HG03354 (cell line): ENCODE measurements at regions not wholly inside any gene's neighbourhood (a gene's known extent, or its start where the extent isn't known, plus 50 kb on each side); places are given as distances from the start of the nearest gene placed in this dataset.
"Not testable (repeated sequence)": the region's sequence is repeated elsewhere in the genome, so short reads cannot be mapped to it uniquely, and the experiment has no call there.

Experiments used
- ATAC-seq: cut with Tn5 transposase; IDR thresholded peaks from one replicate; pipeline ENCODE4 v1.9.1; 2021; ENCODE audit warnings: mild to moderate bottlenecking; ENCODE audit not compliant: unreplicated experiment, poor library complexity, severe bottlenecking

- peak; percentile 80 for ATAC-seq
Observed at GRCh38 chr7:66413379-66414114, 208.4 kb downstream of the TPST1 start.

- no peak for ATAC-seq
Observed at GRCh38 chr7:66415659-66416265, 210.6 kb downstream of the TPST1 start.

DNA sequence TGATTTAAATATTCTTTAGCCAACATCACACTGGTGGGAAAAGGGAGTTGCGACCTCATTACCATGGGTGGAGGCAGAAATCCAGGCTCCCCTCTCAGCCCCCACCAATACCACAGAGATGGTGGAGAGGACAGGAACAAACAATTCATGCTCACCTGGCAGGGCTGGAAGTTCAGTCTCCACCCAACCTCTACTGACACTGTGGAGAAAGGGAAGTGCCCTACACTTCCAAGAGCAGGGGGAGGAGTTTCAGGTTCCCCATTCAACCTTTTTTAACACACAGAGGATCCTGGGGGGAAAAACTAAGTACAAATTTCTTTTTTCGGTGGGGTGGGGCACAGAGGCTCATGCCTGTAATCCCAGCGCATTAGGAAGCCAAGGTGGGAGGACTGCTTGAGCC lies 210.1 kb upstream of the KCTD7 start:
- ATAC-seq: no peak

- no peak for ATAC-seq
Observed at GRCh38 chr7:66419210-66419609, 209.5 kb upstream of the KCTD7 start.

- no peak for ATAC-seq
Observed at GRCh38 chr7:66421830-66422475, 206.7 kb upstream of the KCTD7 start.

- ATAC-seq: no peak
Observed at GRCh38 chr7:66423729-66424128, 205.0 kb upstream of the KCTD7 start.

DNA sequence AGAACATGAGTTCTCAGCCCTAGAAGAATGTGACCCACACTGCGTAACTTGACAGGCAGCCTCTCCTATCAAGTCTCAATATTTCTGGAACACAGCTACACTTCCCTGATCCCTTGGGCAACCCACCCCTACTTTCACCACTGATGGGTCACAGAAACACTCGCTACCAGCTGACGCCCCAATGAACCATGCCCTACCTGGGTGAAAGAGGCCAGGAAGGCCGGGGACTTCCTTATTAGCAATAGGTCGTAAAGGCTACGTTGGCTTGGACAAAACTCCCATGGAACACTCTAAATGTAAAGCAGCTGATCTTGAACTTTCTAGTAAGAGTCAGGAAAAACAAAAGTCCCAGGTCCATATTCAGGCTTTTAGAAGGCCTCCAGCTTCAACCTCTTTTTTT lies 202.3 kb upstream of the KCTD7 start:
- no peak for ATAC-seq

DNA sequence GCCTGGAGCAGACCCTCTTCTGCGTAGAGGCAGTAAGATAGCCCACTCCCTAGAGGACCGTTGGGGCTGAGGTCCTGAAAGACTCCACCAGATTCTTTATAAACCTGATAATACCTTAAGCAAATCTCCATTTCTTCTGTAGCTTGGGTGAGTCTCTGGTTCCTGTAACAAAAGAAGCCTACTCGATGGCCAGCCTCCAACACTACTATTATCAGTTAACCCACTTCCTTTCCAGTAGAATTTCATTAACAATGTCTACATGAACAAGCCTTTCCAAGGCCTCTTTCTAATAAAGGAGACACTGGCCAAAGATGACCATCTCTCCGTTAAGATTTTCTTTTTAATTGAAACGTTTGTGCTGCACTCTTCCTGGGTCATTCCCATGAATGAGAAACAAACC lies 201.7 kb upstream of the KCTD7 start:
- no peak for ATAC-seq

- ATAC-seq: no peak
Observed at GRCh38 chr7:66427956-66428355, 200.7 kb upstream of the KCTD7 start.

GRCh38 chr7:66429498-66430163 lies 199.1 kb upstream of the KCTD7 start:
- ATAC-seq: no peak

- ATAC-seq: no peak
Observed at GRCh38 chr7:66430164-66430545, 198.5 kb upstream of the KCTD7 start.

DNA sequence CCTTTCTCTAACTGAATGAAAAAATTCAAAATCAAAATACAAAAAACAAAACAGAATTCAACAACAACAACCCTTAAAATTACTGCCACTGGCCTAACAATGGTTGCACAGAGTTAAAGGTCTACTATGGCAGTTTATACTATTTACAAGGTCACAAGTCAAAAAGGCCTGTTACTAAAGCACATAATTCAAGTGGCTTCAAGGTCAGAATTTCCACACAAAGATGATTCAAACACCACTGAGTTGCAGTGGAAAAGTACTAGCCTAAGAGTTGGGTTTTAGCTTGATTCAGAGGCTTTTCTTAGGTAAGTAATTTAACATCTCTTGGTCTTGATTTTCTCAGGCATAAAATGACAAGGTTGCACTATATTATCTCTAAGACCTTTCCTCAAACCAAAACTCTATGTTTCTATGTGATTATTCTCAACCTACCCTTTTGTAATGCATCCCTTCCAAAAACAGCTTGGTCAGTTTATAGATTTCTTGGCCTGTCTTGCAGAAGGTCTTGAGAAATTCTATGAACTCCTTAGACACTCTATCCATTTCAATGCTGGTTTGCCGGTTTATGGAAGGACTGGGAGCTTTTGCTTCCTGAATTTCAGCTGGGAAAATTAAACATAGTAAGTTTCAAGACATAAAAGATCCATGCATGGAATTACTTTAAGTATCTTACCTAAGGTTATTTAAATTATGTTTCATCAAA lies 189.8 kb upstream of the KCTD7 start:
- not testable (repeated sequence) for ATAC-seq

DNA sequence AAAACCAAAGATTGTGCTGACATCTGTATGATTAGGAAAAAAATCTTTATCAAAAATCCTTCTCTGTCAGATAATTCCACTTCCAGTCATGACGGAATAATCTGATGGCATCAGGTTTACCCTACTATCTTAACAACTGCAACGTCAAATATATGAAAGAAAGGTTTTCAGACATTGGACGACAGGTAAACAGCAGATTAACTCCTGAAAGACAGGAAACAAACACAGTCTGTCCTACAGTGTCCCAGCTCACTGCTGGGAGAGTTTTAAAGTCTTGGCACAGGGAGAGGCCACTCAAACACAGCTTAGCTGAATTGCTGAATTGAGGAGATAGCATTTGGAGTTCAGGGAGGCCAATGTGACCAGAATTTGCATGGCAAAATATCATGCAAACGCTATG lies 186.3 kb upstream of the KCTD7 start:
- no peak for ATAC-seq

GRCh38 chr7:66443946-66444345 lies 184.7 kb upstream of the KCTD7 start:
- ATAC-seq: no peak

GRCh38 chr7:66447007-66447406 lies 181.7 kb upstream of the KCTD7 start:
- ATAC-seq: not testable (repeated sequence)

DNA sequence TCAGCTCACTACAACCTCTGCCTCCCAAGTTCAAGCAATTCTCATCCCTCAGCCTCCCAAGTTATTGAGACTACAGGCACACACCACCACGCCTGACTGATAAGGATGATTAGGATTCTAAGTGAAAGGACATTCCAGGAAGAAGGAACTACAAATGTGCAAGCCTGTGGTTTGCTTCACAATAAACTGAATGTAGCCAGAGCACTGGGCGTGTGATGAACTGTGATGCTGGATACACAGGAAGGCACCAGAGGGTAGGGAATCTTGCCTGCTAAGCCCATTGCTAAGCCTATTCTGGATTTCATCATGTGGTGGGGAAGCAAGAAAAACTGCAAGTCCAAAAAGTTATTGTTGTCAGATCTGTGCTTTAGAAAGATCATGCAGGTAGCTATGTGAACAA lies 177.9 kb upstream of the KCTD7 start:
- ATAC-seq: not testable (repeated sequence)

DNA sequence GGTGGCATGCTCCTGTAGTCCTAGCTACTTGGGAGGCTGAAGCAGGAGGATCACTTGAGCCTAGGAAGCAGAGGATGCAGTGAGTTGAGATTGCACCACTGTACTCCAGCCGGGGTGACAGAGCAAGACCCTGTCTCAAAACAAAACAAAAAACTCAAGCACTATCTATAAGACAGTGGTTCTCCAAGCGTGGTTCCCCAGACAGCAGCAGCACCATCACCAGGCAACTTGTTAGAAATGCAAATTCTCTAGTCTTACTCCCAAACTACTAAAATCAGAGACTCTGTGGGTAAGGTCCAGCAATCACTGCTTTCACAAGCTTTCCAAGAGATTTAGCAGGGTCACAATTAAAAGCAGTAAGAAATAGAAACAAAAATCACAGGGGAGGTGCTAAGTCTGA lies 177.0 kb upstream of the KCTD7 start:
- ATAC-seq: peak; percentile 62

DNA sequence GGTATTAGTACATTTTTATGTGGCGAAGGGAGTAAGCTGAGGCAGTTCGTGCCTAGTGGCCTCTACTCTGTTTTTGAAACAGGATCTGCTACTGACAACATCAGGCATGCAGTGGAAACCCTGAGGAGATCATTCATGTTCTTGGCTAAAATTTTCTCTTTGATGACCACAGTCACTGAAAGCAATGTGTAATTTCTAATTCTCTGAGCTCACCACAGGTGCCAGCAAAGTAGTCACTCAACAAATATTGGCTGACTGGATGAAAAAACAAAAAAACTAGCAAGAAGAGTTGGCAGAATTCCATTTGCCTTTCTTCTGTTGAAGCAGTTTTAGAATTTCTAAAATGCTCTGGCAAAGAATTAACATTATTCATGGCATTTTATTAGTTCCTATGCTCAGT lies 176.5 kb upstream of the KCTD7 start:
- no peak for ATAC-seq

DNA sequence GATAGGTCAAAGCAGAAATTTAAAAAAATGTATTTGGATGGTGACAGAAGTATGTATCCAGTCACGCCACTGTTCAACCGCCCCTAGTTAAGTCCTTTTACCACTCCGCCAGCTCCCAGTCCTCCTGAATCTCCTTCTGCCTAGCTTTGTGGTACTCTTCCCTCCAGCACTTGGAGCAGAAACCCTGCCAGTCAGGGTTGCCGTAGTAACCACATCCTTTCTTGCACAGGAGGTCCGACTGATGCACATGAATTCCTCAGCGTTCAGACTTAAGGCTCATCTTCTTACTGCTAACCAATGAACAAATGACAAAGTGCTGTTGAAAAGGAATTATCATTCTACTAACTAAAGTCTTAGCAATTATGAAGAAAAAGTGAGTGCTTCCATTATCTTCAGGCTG lies 175.3 kb upstream of the KCTD7 start:
- no peak for ATAC-seq

DNA sequence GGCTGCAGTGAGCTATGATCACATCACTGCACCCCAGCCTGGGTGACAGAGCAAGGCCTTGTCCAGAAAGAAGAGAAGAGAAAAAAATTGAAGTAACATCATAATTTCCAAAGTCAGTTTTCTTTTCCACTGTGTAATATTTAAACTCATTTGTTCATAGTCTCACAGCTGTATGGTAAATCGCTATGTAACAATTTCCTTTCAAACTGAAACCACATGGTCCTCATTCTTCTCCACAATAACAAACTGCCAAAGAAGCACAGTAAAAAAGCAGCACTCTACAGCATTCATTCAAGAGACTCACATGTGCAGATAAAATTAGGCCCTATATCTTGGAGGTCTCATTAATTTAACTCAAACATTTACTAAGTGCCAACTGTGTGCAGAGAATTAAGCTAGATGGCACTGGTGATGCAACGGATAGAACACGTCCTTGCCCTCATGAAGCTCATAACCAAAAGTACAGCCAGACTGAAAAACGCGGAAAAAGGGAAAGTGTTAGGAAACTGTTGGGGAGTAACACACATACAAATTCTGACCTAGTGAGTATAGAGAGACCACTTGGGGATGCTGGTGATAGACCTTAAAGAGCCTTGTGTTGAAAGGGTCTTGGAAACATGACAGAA lies 174.0 kb upstream of the KCTD7 start:
- no peak for ATAC-seq
